Peyer's patch (tissue), 4 donors: ENCODE measurements at regions not wholly inside any gene's neighbourhood (a gene's known extent, or its start where the extent isn't known, plus 50 kb on each side); places are given as distances from the start of the nearest gene placed in this dataset.
A peak's percentile ranks its signal among the peaks of the same experiment; 100 is the strongest.

Source experiments
- POLR2A ChIP-seq, 2 donors: fragments of 450-650 bp; IDR thresholded peaks; one replicate each; pipeline ENCODE4 v1.5.1; 2017; ENCODE audit warnings: antibody characterized with exemption in 2 of 2, mild to moderate bottlenecking in 2 of 2, moderate library complexity in 2 of 2
- TF ChIP-seq, protein P1 (sequence below), 6 experiments: fragments of 450-650 bp in 4 of 6; fragments of 200-600 bp in 2 of 6; sonication (generic) in 1 of 6; IDR thresholded peaks; one replicate each; pipeline ENCODE4 v1.5.1; 2017 to 2019; ENCODE audit warnings: antibody characterized with exemption in 6 of 6, mild to moderate bottlenecking in 3 of 6, moderate library complexity in 1 of 6

DNA sequence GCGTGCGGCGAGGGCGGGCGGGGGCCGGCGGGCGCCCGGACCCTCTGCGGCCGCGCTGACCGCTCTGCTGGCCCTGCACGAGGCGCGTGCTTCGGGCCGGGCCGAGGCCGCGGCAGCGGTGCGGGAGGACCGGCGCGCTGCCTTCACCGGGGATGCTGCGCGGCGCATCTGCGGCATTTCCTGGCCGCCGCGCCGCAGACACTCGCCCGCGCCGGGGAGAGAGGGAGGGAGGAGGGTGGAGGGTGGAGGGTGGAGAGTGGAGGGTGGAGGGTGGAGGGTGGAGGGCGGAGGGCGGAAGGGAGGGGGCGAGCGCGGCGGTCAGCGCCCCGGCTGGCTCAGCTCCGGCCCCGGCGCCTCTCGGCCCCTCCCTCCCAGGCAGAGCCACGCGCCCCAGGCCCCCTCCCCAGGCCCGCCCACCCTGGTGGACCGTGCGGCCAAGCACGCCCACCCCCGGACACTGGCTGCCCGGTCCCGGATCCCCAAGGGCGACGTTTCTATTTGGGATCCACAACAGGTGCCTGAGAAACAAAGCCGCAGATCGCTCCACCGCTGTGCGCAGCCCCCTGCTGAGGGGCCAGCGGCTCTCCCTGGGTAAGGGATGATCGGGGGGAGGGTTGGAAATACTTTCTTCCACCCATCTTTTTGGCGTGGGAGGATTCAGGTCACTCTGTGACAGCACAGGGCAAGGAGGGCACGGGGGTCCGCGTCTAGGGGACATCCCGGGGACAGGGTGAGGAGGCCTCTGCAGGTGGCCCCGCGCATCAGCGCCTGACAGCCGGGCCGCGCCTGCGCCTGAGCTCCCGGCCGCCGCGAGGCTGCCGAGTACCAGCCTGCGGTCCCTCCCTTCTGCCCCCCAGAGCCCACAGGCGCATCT is 111.2 kb upstream of the BEND6 start:
- TF ChIP-seq, protein P1, sequence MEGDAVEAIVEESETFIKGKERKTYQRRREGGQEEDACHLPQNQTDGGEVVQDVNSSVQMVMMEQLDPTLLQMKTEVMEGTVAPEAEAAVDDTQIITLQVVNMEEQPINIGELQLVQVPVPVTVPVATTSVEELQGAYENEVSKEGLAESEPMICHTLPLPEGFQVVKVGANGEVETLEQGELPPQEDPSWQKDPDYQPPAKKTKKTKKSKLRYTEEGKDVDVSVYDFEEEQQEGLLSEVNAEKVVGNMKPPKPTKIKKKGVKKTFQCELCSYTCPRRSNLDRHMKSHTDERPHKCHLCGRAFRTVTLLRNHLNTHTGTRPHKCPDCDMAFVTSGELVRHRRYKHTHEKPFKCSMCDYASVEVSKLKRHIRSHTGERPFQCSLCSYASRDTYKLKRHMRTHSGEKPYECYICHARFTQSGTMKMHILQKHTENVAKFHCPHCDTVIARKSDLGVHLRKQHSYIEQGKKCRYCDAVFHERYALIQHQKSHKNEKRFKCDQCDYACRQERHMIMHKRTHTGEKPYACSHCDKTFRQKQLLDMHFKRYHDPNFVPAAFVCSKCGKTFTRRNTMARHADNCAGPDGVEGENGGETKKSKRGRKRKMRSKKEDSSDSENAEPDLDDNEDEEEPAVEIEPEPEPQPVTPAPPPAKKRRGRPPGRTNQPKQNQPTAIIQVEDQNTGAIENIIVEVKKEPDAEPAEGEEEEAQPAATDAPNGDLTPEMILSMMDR (IDR thresholded peaks at IDR 0.05) = peak in 3 of 6 experiments; percentile 26 to 38 (median 28)
- TF ChIP-seq POLR2A (IDR thresholded peaks at IDR 0.05) = no peak
